ENCODE measurements at regions not wholly inside any gene's neighbourhood (a gene's known extent, or its start where the extent isn't known, plus 50 kb on each side); places are given as distances from the start of the nearest gene placed in this dataset.

- no peak for DNase-seq (ENCODE audit: low read depth)
Observed at GRCh38 chr7:156073366-156074052, 261.2 kb upstream of the SHH start.

GRCh38 chr7:156071612-156072011 lies 259.3 kb upstream of the SHH start:
- DNase-seq (ENCODE audit: low read depth): no peak

- no peak for DNase-seq (ENCODE audit: low read depth)
Observed at GRCh38 chr7:156069891-156070290, 257.6 kb upstream of the SHH start.

GRCh38 chr7:156067156-156067555 lies 254.9 kb upstream of the SHH start:
- no peak for DNase-seq (ENCODE audit: low read depth)

GRCh38 chr7:156065400-156065799 lies 253.1 kb upstream of the SHH start:
- no peak for DNase-seq (ENCODE audit: low read depth)

- no peak for DNase-seq (ENCODE audit: low read depth)
Observed at GRCh38 chr7:156064971-156065386, 252.7 kb upstream of the SHH start.

- DNase-seq (ENCODE audit: low read depth): no peak
Observed at GRCh38 chr7:156063241-156063810, 251.1 kb upstream of the SHH start.

GRCh38 chr7:156062286-156062685 lies 250.0 kb upstream of the SHH start:
- DNase-seq (ENCODE audit: low read depth): no peak

GRCh38 chr7:156061689-156062255 lies 249.5 kb upstream of the SHH start:
- no peak for DNase-seq (ENCODE audit: low read depth)

- no peak for DNase-seq (ENCODE audit: low read depth)
Observed at GRCh38 chr7:156060925-156061324, 248.7 kb upstream of the SHH start.

- no peak for DNase-seq (ENCODE audit: low read depth)
Observed at GRCh38 chr7:156059369-156059768, 247.1 kb upstream of the SHH start.

GRCh38 chr7:156058248-156058647 lies 246.0 kb upstream of the SHH start:
- DNase-seq (ENCODE audit: low read depth): no peak

GRCh38 chr7:156056534-156056933 lies 244.3 kb upstream of the SHH start:
- no peak for DNase-seq (ENCODE audit: low read depth)

GRCh38 chr7:156055206-156055822 lies 243.1 kb upstream of the SHH start:
- no peak for DNase-seq (ENCODE audit: low read depth)

GRCh38 chr7:156051884-156052283 lies 239.6 kb upstream of the SHH start:
- no peak for DNase-seq (ENCODE audit: low read depth)

GRCh38 chr7:156050636-156051569 lies 238.6 kb upstream of the SHH start:
- DNase-seq (ENCODE audit: low read depth): no peak

GRCh38 chr7:156049366-156049765 lies 237.1 kb upstream of the SHH start:
- DNase-seq (ENCODE audit: low read depth): no peak

GRCh38 chr7:156046031-156046560 lies 233.8 kb upstream of the SHH start:
- DNase-seq (ENCODE audit: low read depth): no peak

- no peak for DNase-seq (ENCODE audit: low read depth)
Observed at GRCh38 chr7:156043416-156044178, 231.3 kb upstream of the SHH start.

- no peak for DNase-seq (ENCODE audit: low read depth)
Observed at GRCh38 chr7:156041398-156041797, 229.1 kb upstream of the SHH start.
